IMR-90 (cell line): ENCODE measurements at regions not wholly inside any gene's neighbourhood (a gene's known extent, or its start where the extent isn't known, plus 50 kb on each side); places are given as distances from the start of the nearest gene placed in this dataset.

ENCODE experiments used
- ATAC-seq: fragments of 200-7000 bp; cut with Tn5 transposase; 2 replicates; pipeline ENCODE4 v1.9.1; 2020; ENCODE audit warnings: low read depth, mild to moderate bottlenecking, moderate library complexity
- BruUV-seq: library from RNA; stranded (reverse); fragments of 400-500 nt; replicated peaks from 2 replicates; lab custom pipeline; 2021; lab: Mats Ljungman, UMichigan
- CTCF ChIA-PET: fragments of 300-600 bp; formaldehyde crosslinking; extraction: SDS; loops from one replicate; lab custom pipeline; 2021; ENCODE audit warnings: antibody characterized with exemption; lab: Yijun Ruan, JAX
- POLR2A ChIA-PET: fragments of 300-600 bp; sonication (Branson Sonifier 250); formaldehyde crosslinking; loops from one replicate; lab custom pipeline; 2022; ENCODE audit warnings: antibody characterized with exemption; ENCODE audit not compliant: unreplicated experiment; lab: Charles Lee
- DNase-seq: peaks from one replicate; pipeline ENCODE4 v3.0.0; 2013
- H2AFZ ChIP-seq: replicated peaks from 2 replicates; pipeline ENCODE3; 2013; ENCODE audit warnings: low read length, mild to moderate bottlenecking; ENCODE audit not compliant: poor library complexity
- H2AK5ac ChIP-seq: 2 replicates; pipeline ENCODE4 v1.6.1; 2013; ENCODE audit warnings: low read depth, low read length, inconsistent platforms
- H2AK9ac ChIP-seq: replicated peaks from 2 replicates; pipeline ENCODE3; 2013; ENCODE audit warnings: mild to moderate bottlenecking, low read depth, low read length, moderate library complexity; ENCODE audit not compliant: poor library complexity
- H2BK120ac ChIP-seq: 2 replicates; pipeline ENCODE4 v1.6.1; 2013; ENCODE audit warnings: low read depth, low read length, inconsistent platforms
- H2BK15ac ChIP-seq: 3 replicates; pipeline ENCODE4 v1.6.1; 2013; ENCODE audit warnings: low read depth, low read length, inconsistent platforms
- H2BK20ac ChIP-seq: 2 replicates; pipeline ENCODE4 v1.6.1; 2013; ENCODE audit warnings: low read depth, mild to moderate bottlenecking, inconsistent platforms, low read length, moderate library complexity
- H2BK5ac ChIP-seq: 2 replicates; pipeline ENCODE4 v1.6.1; 2013; ENCODE audit warnings: mild to moderate bottlenecking, low read depth, low read length, inconsistent platforms; ENCODE audit not compliant: poor library complexity, severe bottlenecking
- H3K14ac ChIP-seq: replicated peaks from 2 replicates; pipeline ENCODE4 v1.6.1; 2013; ENCODE audit warnings: low read depth, low read length, inconsistent platforms
- H3K18ac ChIP-seq: 2 replicates; pipeline ENCODE4 v1.6.1; 2013; ENCODE audit warnings: low read depth, low read length, control low read depth
- H3K23ac ChIP-seq: 2 replicates; pipeline ENCODE4 v1.6.1; 2013; ENCODE audit warnings: low read depth, low read length, inconsistent platforms
- H3K27ac ChIP-seq: 2 replicates; pipeline ENCODE4 v1.5.1; 2013; ENCODE audit warnings: mild to moderate bottlenecking, control low read depth, low read length; ENCODE audit not compliant: insufficient read depth
- H3K27me3 ChIP-seq: 2 replicates; pipeline ENCODE4 v1.6.1; 2013; ENCODE audit warnings: low read length; ENCODE audit not compliant: control insufficient read depth, insufficient read depth
- H3K36me3 ChIP-seq: 2 replicates; pipeline ENCODE4 v1.6.1; 2013; ENCODE audit warnings: low read length, mixed read lengths; ENCODE audit not compliant: control insufficient read depth, insufficient read depth
- H3K4ac ChIP-seq: 2 replicates; pipeline ENCODE4 v1.6.1; 2013; ENCODE audit warnings: low read depth, low read length, inconsistent platforms
- H3K4me1 ChIP-seq: 2 replicates; pipeline ENCODE4 v1.6.1; 2013; ENCODE audit warnings: low read length, mixed read lengths; ENCODE audit not compliant: control insufficient read depth, insufficient read depth
- H3K4me2 ChIP-seq: 2 replicates; pipeline ENCODE4 v1.6.1; 2013; ENCODE audit warnings: low read depth, mild to moderate bottlenecking, control low read depth, low read length, moderate library complexity
- H3K4me3 ChIP-seq: 2 replicates; pipeline ENCODE4 v1.5.1; 2013; ENCODE audit warnings: low read depth, mild to moderate bottlenecking, control low read depth, low read length, moderate library complexity; ENCODE audit not compliant: insufficient read depth
- H3K56ac ChIP-seq: 2 replicates; pipeline ENCODE4 v1.6.1; 2013; ENCODE audit warnings: low read length, inconsistent platforms; ENCODE audit not compliant: insufficient read depth; ENCODE audit errors: extremely low read depth
- H3K79me1 ChIP-seq, 2 experiments: 2 replicates each; pipeline ENCODE4 v1.6.1; 2013; ENCODE audit warnings: low read length in 2 of 2, inconsistent platforms in 1 of 2, low read depth in 1 of 2
- H3K9ac ChIP-seq: 2 replicates; pipeline ENCODE4 v1.6.1; 2013; ENCODE audit warnings: low read depth, low read length, control low read depth
- H3K9me1 ChIP-seq: 2 replicates; pipeline ENCODE4 v1.6.1; 2013; ENCODE audit warnings: low read length, inconsistent platforms; ENCODE audit not compliant: insufficient read depth
- H3K9me3 ChIP-seq: 2 replicates; pipeline ENCODE4 v1.6.1; 2013; ENCODE audit warnings: low read length; ENCODE audit not compliant: control insufficient read depth, insufficient read depth
- H4K20me1 ChIP-seq: 2 replicates; pipeline ENCODE4 v1.6.1; 2013; ENCODE audit warnings: low read length, inconsistent platforms; ENCODE audit not compliant: insufficient read depth
- H4K5ac ChIP-seq: 2 replicates; pipeline ENCODE4 v1.6.1; 2013; ENCODE audit warnings: mild to moderate bottlenecking, low read depth, low read length, control low read depth
- H4K8ac ChIP-seq, 2 experiments: 2 replicates each; pipeline ENCODE4 v1.6.1; 2013; ENCODE audit warnings: low read depth in 2 of 2, low read length in 2 of 2, control low read depth in 1 of 2, inconsistent platforms in 1 of 2
- H4K91ac ChIP-seq: 2 replicates; pipeline ENCODE4 v1.6.1; 2013; ENCODE audit warnings: low read depth, low read length, inconsistent platforms; ENCODE audit not compliant: insufficient read depth
- BHLHE40 ChIP-seq: fragments of 150-350 bp; IDR thresholded peaks from 2 replicates; pipeline ENCODE4 v1.6.1; 2016; ENCODE audit warnings: mild to moderate bottlenecking, low read depth, low read length
- CEBPB ChIP-seq: IDR thresholded peaks from 2 replicates; pipeline ENCODE4 v1.6.1; 2012; ENCODE audit warnings: low read depth, low read length, improper control_type of control experiment
- CHD1 ChIP-seq: IDR thresholded peaks from 2 replicates; pipeline ENCODE4 v1.6.1; 2012; ENCODE audit warnings: low read depth, low read length, improper control_type of control experiment
- FOS ChIP-seq: fragments of 150-350 bp; IDR thresholded peaks from 2 replicates; pipeline ENCODE4 v1.6.1; 2016; ENCODE audit warnings: low read depth, low read length
- MAFK ChIP-seq: IDR thresholded peaks from 2 replicates; pipeline ENCODE4 v1.6.1; 2012; ENCODE audit warnings: low read depth, low read length, improper control_type of control experiment
- MAZ ChIP-seq: IDR thresholded peaks from 2 replicates; pipeline ENCODE4 v1.6.1; 2012; ENCODE audit warnings: low read depth, mild to moderate bottlenecking, low read length, improper control_type of control experiment, moderate library complexity, borderline replicate concordance
- MXI1 ChIP-seq: IDR thresholded peaks from 2 replicates; pipeline ENCODE4 v1.6.1; 2012; ENCODE audit warnings: low read depth, mild to moderate bottlenecking, low read length, moderate library complexity, borderline replicate concordance
- NFE2L2 ChIP-seq: fragments of 150-350 bp; IDR thresholded peaks from 2 replicates; pipeline ENCODE4 v1.6.1; 2016; ENCODE audit warnings: low read depth, mild to moderate bottlenecking, low read length
- POLR2A ChIP-seq: IDR thresholded peaks from 2 replicates; pipeline ENCODE4 v1.6.1; 2012; ENCODE audit warnings: mild to moderate bottlenecking, low read depth, low read length
- RAD21 ChIP-seq: IDR thresholded peaks from 2 replicates; pipeline ENCODE4 v1.6.1; 2012; ENCODE audit warnings: low read length, improper control_type of control experiment
- RCOR1 ChIP-seq: IDR thresholded peaks from 2 replicates; pipeline ENCODE4 v1.6.1; 2012; ENCODE audit warnings: mild to moderate bottlenecking, low read length, improper control_type of control experiment; ENCODE audit not compliant: insufficient replicate concordance
- RFX5 ChIP-seq: IDR thresholded peaks from 2 replicates; pipeline ENCODE4 v1.8.0; 2012; ENCODE audit warnings: low read depth, mild to moderate bottlenecking, low read length, moderate library complexity
- SMC3 ChIP-seq: fragments of 150-350 bp; IDR thresholded peaks from 2 replicates; pipeline ENCODE4 v1.6.1; 2016; ENCODE audit warnings: low read depth, mild to moderate bottlenecking, antibody characterized with exemption, low read length, moderate library complexity
- WGBS, 2 experiments: methylation state at CpG; one replicate each; pipeline versions ENCODE4 v1.1.5 to v1.1.7; 2013; ENCODE audit warnings: missing lambda C conversion rate in 2 of 2; ENCODE audit not compliant: insufficient read length in 1 of 2; ENCODE audit errors: extremely low coverage in 2 of 2; 5-methylcytosine and 5-hydroxymethylcytosine counted together
- dilution Hi-C: fragments of 300-500 bp; cut with HindIII; formaldehyde crosslinking; loops from one replicate; pipeline ENCODE4 v1.14.3; 2018; ENCODE audit warnings: low sequenced_read_pairs; ENCODE audit not compliant: unreplicated experiment
- in situ Hi-C: fragments of 300-500 bp; cut with MboI; formaldehyde crosslinking; loops from 3 replicates; pipeline ENCODE4 v1.14.3; 2019; ENCODE audit warnings: low sequenced_read_pairs, inconsistent platforms, mixed read lengths
- intact Hi-C: fragments of 100-400 bp; cut with micrococcal nuclease; formaldehyde crosslinking; loops from 2 replicates; pipeline ENCODE4 v1.10.0; 2022
- TF ChIP-seq, protein P1 (sequence below): conservative IDR thresholded peaks from 2 replicates; pipeline ENCODE4 v1.5.1; 2012; ENCODE audit warnings: mild to moderate bottlenecking, low read depth, low read length, improper control_type of control experiment
- TF ChIP-seq, protein P2 (sequence below): fragments of 150-350 bp; IDR thresholded peaks from 2 replicates; pipeline ENCODE4 v1.6.1; 2017; ENCODE audit warnings: mild to moderate bottlenecking, antibody characterized with exemption, low read length, low read depth
- TF ChIP-seq, protein P3 (sequence below): fragments of 150-350 bp; IDR thresholded peaks from 2 replicates; pipeline ENCODE4 v1.6.1; 2016; ENCODE audit warnings: low read depth, mild to moderate bottlenecking, low read length, moderate library complexity, borderline replicate concordance

DNA sequence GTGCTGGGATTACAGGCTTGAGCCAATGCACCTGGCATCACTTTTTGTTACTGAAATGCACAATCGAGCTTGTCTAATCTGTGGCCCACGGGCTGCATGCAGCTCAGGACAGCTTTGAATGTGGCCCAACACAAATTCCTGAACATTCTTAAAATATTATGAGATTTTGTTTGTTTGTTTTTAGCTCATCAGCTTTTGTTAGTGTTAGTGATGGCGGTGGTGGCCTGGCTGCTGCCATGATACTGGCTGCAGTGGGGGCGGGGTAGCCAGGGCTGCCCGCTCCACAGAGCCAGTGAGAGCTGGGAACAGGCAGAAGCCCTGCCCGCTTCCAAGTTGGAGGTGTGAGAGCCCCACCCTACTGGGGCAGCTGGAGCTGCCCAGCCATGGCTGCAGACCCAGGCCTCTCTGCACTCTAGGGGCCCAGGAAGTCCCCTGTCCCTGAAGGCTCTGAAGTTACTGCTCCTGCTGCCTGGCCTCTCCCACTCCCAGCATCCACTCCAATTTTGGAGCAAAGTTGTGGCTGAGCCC lies 76.6 kb upstream of the SHB start:
- no peak overlapping the region for H3K4me3 ChIP-seq
- no peak overlapping the region for H2AFZ ChIP-seq
- no peak overlapping the region for H4K5ac ChIP-seq
- intact Hi-C loops (no loop called here), in situ Hi-C loops (no loop called here), dilution Hi-C loops (no loop called here)
- no peak overlapping the region for H2AK5ac ChIP-seq
- TF ChIP-seq CHD1 (no peak), NFE2L2 (no peak), POLR2A (no peak), BHLHE40 (no peak), MAFK (no peak), RFX5 (no peak), MAZ (no peak), FOS (no peak), RAD21 (no peak), CEBPB (no peak), SMC3 (no peak), RCOR1 (no peak), MXI1 (no peak)
- TF ChIP-seq, protein P1, sequence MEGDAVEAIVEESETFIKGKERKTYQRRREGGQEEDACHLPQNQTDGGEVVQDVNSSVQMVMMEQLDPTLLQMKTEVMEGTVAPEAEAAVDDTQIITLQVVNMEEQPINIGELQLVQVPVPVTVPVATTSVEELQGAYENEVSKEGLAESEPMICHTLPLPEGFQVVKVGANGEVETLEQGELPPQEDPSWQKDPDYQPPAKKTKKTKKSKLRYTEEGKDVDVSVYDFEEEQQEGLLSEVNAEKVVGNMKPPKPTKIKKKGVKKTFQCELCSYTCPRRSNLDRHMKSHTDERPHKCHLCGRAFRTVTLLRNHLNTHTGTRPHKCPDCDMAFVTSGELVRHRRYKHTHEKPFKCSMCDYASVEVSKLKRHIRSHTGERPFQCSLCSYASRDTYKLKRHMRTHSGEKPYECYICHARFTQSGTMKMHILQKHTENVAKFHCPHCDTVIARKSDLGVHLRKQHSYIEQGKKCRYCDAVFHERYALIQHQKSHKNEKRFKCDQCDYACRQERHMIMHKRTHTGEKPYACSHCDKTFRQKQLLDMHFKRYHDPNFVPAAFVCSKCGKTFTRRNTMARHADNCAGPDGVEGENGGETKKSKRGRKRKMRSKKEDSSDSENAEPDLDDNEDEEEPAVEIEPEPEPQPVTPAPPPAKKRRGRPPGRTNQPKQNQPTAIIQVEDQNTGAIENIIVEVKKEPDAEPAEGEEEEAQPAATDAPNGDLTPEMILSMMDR = no peak
- TF ChIP-seq, protein P2, sequence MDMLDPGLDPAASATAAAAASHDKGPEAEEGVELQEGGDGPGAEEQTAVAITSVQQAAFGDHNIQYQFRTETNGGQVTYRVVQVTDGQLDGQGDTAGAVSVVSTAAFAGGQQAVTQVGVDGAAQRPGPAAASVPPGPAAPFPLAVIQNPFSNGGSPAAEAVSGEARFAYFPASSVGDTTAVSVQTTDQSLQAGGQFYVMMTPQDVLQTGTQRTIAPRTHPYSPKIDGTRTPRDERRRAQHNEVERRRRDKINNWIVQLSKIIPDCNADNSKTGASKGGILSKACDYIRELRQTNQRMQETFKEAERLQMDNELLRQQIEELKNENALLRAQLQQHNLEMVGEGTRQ = no peak
- TF ChIP-seq, protein P3, sequence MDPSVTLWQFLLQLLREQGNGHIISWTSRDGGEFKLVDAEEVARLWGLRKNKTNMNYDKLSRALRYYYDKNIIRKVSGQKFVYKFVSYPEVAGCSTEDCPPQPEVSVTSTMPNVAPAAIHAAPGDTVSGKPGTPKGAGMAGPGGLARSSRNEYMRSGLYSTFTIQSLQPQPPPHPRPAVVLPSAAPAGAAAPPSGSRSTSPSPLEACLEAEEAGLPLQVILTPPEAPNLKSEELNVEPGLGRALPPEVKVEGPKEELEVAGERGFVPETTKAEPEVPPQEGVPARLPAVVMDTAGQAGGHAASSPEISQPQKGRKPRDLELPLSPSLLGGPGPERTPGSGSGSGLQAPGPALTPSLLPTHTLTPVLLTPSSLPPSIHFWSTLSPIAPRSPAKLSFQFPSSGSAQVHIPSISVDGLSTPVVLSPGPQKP = no peak
- no peak overlapping the region for H3K4ac ChIP-seq
- peaks cover 21% of the 10 kb centered on the region for H3K27me3 ChIP-seq
- H2BK5ac ChIP-seq = no peak overlapping the region
- H4K8ac ChIP-seq = no peak overlapping the region
- no peak overlapping the region for H3K9ac ChIP-seq
- CTCF ChIA-PET = no interaction called here
- WGBS, 2 experiments = 100% methylated on average over 1 of the region's 6 CpGs; no CpG with 5 or more reads in 1 of the 2 experiments
- no peak overlapping the region for H3K18ac ChIP-seq
- no peak overlapping the region for H2BK15ac ChIP-seq
- H3K14ac ChIP-seq = no peak overlapping the region
- H4K91ac ChIP-seq = no peak overlapping the region
- H3K27ac ChIP-seq = no peak overlapping the region
- no peak overlapping the region for H2BK20ac ChIP-seq
- BruUV-seq = no TSS peak
- DNase-seq (no peak), ATAC-seq (no peak)
- H3K23ac ChIP-seq = no peak overlapping the region
- H4K20me1 ChIP-seq = peaks cover 5% of the 10 kb centered on the region; the same call in 1 of the 2 replicates
- H3K9me1 ChIP-seq = peaks cover 7% of the 10 kb centered on the region
- no peak overlapping the region for H3K4me2 ChIP-seq
- H3K4me1 ChIP-seq = peaks cover 13% of the 10 kb centered on the region
- H3K36me3 ChIP-seq = no peaks in the 10 kb centered on the region
- POLR2A ChIA-PET = no interaction called here
- 0 out of 2 replicates have a peak, but pooled peaks cover 3% of the 10 kb centered on the region for H3K9me3 ChIP-seq
- H2AK9ac ChIP-seq = no peak overlapping the region
- H3K56ac ChIP-seq = no peak overlapping the region
- H3K79me1 ChIP-seq = no peaks in the 10 kb centered on the region
- no peak overlapping the region for H2BK120ac ChIP-seq
